K562 (cell line): ENCODE measurements at regions not wholly inside any gene's neighbourhood (a gene's known extent, or its start where the extent isn't known, plus 50 kb on each side); places are given as distances from the start of the nearest gene placed in this dataset.

Experiments used
- ATAC-seq: fragments of 200-7000 bp; cut with Tn5 transposase; 3 replicates; pipeline ENCODE4 v1.9.1; 2020; ENCODE audit warnings: moderate library complexity
- BruUV-seq: library from RNA; stranded (reverse); fragments of 400-500 nt; replicated peaks from 2 replicates; lab custom pipeline; 2021; lab: Mats Ljungman, UMichigan
- CTCF ChIA-PET: fragments of 300-600 bp; formaldehyde crosslinking; extraction: SDS; loops from one replicate; lab custom pipeline; 2021; ENCODE audit warnings: low intra/inter-chr PET ratio; lab: Yijun Ruan, JAX
- POLR2A ChIA-PET: fragments of 300-600, 350-650 bp; sonication (Branson Sonifier 250); formaldehyde crosslinking; extraction: SDS; loops from one replicate; lab custom pipeline; 2021; ENCODE audit warnings: antibody characterized with exemption, inconsistent platforms; lab: Yijun Ruan, JAX
- DNase-seq, 4 experiments: peaks; one replicate each; pipeline versions ENCODE4 v3.0.0 to v3.0.0-alpha.2; 2011 to 2018; ENCODE audit warnings: low spot score in 3 of 4, mixed read lengths in 3 of 4; ENCODE audit errors: extremely low read depth in 1 of 4
- FAIRE-seq: peaks from 2 replicates; lab custom pipeline; 2011; peaks lifted over from hg19 to GRCh38; lab: Jason Lieb, UNC
- H2AFZ ChIP-seq: 2 replicates; pipeline ENCODE4 v1.6.0; 2011; ENCODE audit warnings: low read depth, low read length, control low read depth, inconsistent platforms
- H3K27ac ChIP-seq: fragments of 200-600 bp; 3 replicates; pipeline ENCODE4 v1.8.0; 2011; ENCODE audit warnings: low read depth, mild to moderate bottlenecking, control low read depth, inconsistent platforms, low read length, moderate library complexity, mixed read lengths; ENCODE audit errors: extremely low read depth
- H3K27me3 ChIP-seq, 2 experiments: fragments of 300-600 bp in 1 of 2; 2 replicates in 1 of 2; 3 replicates in 1 of 2; pipeline versions ENCODE4 v1.6.0 to v1.8.0; 2011; ENCODE audit warnings: inconsistent platforms in 2 of 2, low read length in 2 of 2, mild to moderate bottlenecking in 1 of 2, mixed read lengths in 1 of 2, moderate library complexity in 1 of 2; ENCODE audit not compliant: control insufficient read depth in 2 of 2, insufficient read depth in 2 of 2
- H3K36me3 ChIP-seq: fragments of 300-600 bp; 3 replicates; pipeline ENCODE4 v1.8.0; 2011; ENCODE audit warnings: mild to moderate bottlenecking, low read length, inconsistent platforms; ENCODE audit not compliant: control insufficient read depth, insufficient read depth
- H3K4me1 ChIP-seq, 2 experiments: fragments of 200-600 bp in 1 of 2; replicated peaks in 1 of 2; 2 replicates in 1 of 2; 3 replicates in 1 of 2; pipeline versions ENCODE4 v1.5.1 to v1.8.0; 2011; ENCODE audit warnings: inconsistent platforms in 2 of 2, low read length in 2 of 2, mild to moderate bottlenecking in 1 of 2, mixed read lengths in 1 of 2, moderate library complexity in 1 of 2; ENCODE audit not compliant: control insufficient read depth in 2 of 2, insufficient read depth in 2 of 2
- H3K4me2 ChIP-seq: 2 replicates; pipeline ENCODE4 v1.6.1; 2011; ENCODE audit warnings: low read length, control low read depth, inconsistent platforms, mixed read lengths; ENCODE audit not compliant: insufficient read depth
- H3K4me3 ChIP-seq: fragments of 200-600 bp; sonication (generic), shearing (Covaris generic); 2 replicates; pipeline ENCODE4 v1.5.1; 2016; ENCODE audit warnings: control low read depth, inconsistent platforms
- H3K79me2 ChIP-seq: fragments of 200-600 bp; 3 replicates; pipeline ENCODE4 v1.8.0; 2011; ENCODE audit warnings: low read length, inconsistent platforms; ENCODE audit not compliant: control insufficient read depth, insufficient read depth
- H3K9ac ChIP-seq, 2 experiments: 2 replicates each; pipeline versions ENCODE4 v1.6.0 to v1.6.1; 2011; ENCODE audit warnings: low read depth in 2 of 2, low read length in 2 of 2, control low read depth in 1 of 2, inconsistent platforms in 1 of 2, mild to moderate bottlenecking in 1 of 2, mixed read lengths in 1 of 2; ENCODE audit not compliant: insufficient read depth in 1 of 2
- H3K9me1 ChIP-seq: one replicate; pipeline ENCODE4 v1.6.0; 2011; ENCODE audit warnings: inconsistent platforms, mild to moderate bottlenecking, low read length, moderate library complexity; ENCODE audit not compliant: control insufficient read depth, insufficient read depth
- H3K9me3 ChIP-seq: replicated peaks from 2 replicates; pipeline ENCODE4 v1.5.1; 2011; ENCODE audit warnings: low read depth, low read length, inconsistent platforms; ENCODE audit not compliant: control insufficient read depth, insufficient read depth
- H4K20me1 ChIP-seq: replicated peaks from 2 replicates; pipeline ENCODE4 v1.6.1; 2011; ENCODE audit warnings: low read length, inconsistent platforms, mixed read lengths; ENCODE audit not compliant: control insufficient read depth, insufficient read depth
- BCOR ChIP-seq: fragments of 450-650 bp; IDR thresholded peaks from 2 replicates; pipeline ENCODE4 v1.6.1; 2016
- HDAC1 ChIP-seq, 2 experiments: fragments of 450-650 bp; IDR thresholded peaks; 2 replicates each; pipeline ENCODE4 v1.6.1; 2016 to 2017; ENCODE audit warnings: inconsistent platforms in 1 of 2, mild to moderate bottlenecking in 1 of 2, moderate library complexity in 1 of 2
- HNRNPLL ChIP-seq: fragments of 200-400 bp; formaldehyde crosslinking; IDR thresholded peaks from 2 replicates; pipeline ENCODE4 v1.6.1; 2017; ENCODE audit warnings: low read length, low read depth, mild to moderate bottlenecking; ENCODE audit not compliant: poor library complexity, severe bottlenecking
- LEF1 ChIP-seq: fragments of 450-650 bp; IDR thresholded peaks from 2 replicates; pipeline ENCODE4 v1.6.1; 2016; ENCODE audit warnings: mild to moderate bottlenecking
- MECOM ChIP-seq: fragments of 250-450 bp; sonication (Bioruptor Pico); IDR thresholded peaks from 2 replicates; pipeline ENCODE4 v1.8.0; 2022; ENCODE audit warnings: inconsistent platforms
- NFYB ChIP-seq: IDR thresholded peaks from 2 replicates; pipeline ENCODE4 v1.6.1; 2011; ENCODE audit warnings: mild to moderate bottlenecking, moderate library complexity; ENCODE audit not compliant: insufficient read length; ENCODE audit errors: extremely low read depth
- PHB ChIP-seq: fragments of 250-450 bp; sonication (Bioruptor Pico); IDR thresholded peaks from 2 replicates; pipeline ENCODE4 v1.5.0; 2021
- PML ChIP-seq: IDR thresholded peaks from 2 replicates; pipeline ENCODE4 v1.6.1; 2012; ENCODE audit warnings: low read length, inconsistent platforms
- POLR2A ChIP-seq: fragments of 450-650 bp; conservative IDR thresholded peaks from 2 replicates; pipeline ENCODE4 v1.6.1; 2016
- RFX7 ChIP-seq: fragments of 250-450 bp; sonication (Bioruptor Pico); IDR thresholded peaks from 2 replicates; pipeline ENCODE4 v1.5.1; 2021; ENCODE audit warnings: mild to moderate bottlenecking
- ZKSCAN3 ChIP-seq: fragments of 250-450 bp; sonication (Bioruptor Pico); IDR thresholded peaks from 2 replicates; pipeline ENCODE4 v1.4.0; 2020
- ZNF41 ChIP-seq: fragments of 250-450 bp; sonication (Bioruptor Pico); conservative IDR thresholded peaks from 2 replicates; pipeline ENCODE4 v1.4.0; 2020; ENCODE audit warnings: mild to moderate bottlenecking
- ZNF644 ChIP-seq: fragments of 200-800 bp; sonication (Bioruptor generic); IDR thresholded peaks from 2 replicates; pipeline ENCODE4 v1.6.1; 2016; ENCODE audit warnings: low read depth, missing genetic modification characterization, missing compliant biosample characterization
- ZNF780A ChIP-seq: fragments of 250-450 bp; sonication (Bioruptor Pico); IDR thresholded peaks from 2 replicates; pipeline ENCODE4 v1.5.0; 2021; ENCODE audit warnings: mild to moderate bottlenecking
- ZZZ3 ChIP-seq: fragments of 450-650 bp; IDR thresholded peaks from 2 replicates; pipeline ENCODE4 v1.6.1; 2016; ENCODE audit warnings: antibody characterized with exemption, mild to moderate bottlenecking, moderate library complexity
- WGBS: fragments of 100-300 bp; shearing (Covaris generic); methylation state at CpG from one replicate; pipeline ENCODE4 v1.1.6; 2016; ENCODE audit warnings: low coverage, mixed read lengths; ENCODE audit not compliant: insufficient coverage; ENCODE audit errors: missing lambda C conversion rate; 5-methylcytosine and 5-hydroxymethylcytosine counted together
- in situ Hi-C: fragments of 300-500 bp; cut with MboI; formaldehyde crosslinking; loops from 4 replicates; pipeline ENCODE4 v1.15.0; 2018; ENCODE audit warnings: inconsistent platforms, mixed read lengths
- intact Hi-C: fragments of 100-400 bp; cut with micrococcal nuclease; formaldehyde crosslinking; loops from 2 replicates; pipeline ENCODE4 v1.14.2; 2022
- TF ChIP-seq, protein P1 (sequence below): fragments of 450-650 bp; IDR thresholded peaks from 2 replicates; pipeline ENCODE4 v1.6.1; 2016; ENCODE audit warnings: mild to moderate bottlenecking, moderate library complexity

DNA sequence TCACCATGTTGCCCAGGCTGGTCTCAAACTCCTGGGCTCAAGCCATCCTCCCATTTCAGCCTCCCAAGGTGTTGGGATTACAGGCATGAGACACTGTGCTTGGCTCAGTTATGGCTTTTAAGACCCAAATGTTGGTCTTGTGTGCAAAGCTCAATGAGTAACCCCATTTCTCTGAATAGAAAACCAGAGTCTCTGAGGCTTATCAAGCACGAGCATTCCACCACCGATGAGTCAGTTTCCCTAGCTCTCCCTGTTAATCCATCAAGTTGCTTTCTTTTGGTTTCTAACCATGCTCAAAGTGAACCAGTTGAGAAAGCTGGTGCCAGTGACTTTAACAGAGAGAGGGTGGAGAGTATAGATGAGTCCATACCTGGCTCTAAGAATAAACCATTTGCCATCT is 350.9 kb upstream of the ADGRL2 start:
- no peaks in the 10 kb centered on the region for H3K27me3 ChIP-seq
- CTCF ChIA-PET = no interaction called here
- ATAC-seq (no peak), FAIRE-seq (no peak), DNase-seq (no peak)
- H3K9me1 ChIP-seq = no peaks in the 10 kb centered on the region
- no peak overlapping the region for H3K9ac ChIP-seq
- TF ChIP-seq PHB (CRISPR knock-in tag) (no peak), LEF1 (no peak), BCOR (no peak), ZNF41 (CRISPR knock-in tag) (no peak), NFYB (no peak), MECOM (CRISPR knock-in tag) (no peak), ZNF780A (CRISPR knock-in tag) (no peak), ZZZ3 (no peak), HDAC1 (IDR thresholded peaks at IDR 0.05) (no peak), HNRNPLL (no peak), ZKSCAN3 (CRISPR knock-in tag) (no peak), RFX7 (CRISPR knock-in tag) (no peak), PML (no peak), POLR2A (no peak), ZNF644 (tag) (no peak)
- TF ChIP-seq, protein P1, sequence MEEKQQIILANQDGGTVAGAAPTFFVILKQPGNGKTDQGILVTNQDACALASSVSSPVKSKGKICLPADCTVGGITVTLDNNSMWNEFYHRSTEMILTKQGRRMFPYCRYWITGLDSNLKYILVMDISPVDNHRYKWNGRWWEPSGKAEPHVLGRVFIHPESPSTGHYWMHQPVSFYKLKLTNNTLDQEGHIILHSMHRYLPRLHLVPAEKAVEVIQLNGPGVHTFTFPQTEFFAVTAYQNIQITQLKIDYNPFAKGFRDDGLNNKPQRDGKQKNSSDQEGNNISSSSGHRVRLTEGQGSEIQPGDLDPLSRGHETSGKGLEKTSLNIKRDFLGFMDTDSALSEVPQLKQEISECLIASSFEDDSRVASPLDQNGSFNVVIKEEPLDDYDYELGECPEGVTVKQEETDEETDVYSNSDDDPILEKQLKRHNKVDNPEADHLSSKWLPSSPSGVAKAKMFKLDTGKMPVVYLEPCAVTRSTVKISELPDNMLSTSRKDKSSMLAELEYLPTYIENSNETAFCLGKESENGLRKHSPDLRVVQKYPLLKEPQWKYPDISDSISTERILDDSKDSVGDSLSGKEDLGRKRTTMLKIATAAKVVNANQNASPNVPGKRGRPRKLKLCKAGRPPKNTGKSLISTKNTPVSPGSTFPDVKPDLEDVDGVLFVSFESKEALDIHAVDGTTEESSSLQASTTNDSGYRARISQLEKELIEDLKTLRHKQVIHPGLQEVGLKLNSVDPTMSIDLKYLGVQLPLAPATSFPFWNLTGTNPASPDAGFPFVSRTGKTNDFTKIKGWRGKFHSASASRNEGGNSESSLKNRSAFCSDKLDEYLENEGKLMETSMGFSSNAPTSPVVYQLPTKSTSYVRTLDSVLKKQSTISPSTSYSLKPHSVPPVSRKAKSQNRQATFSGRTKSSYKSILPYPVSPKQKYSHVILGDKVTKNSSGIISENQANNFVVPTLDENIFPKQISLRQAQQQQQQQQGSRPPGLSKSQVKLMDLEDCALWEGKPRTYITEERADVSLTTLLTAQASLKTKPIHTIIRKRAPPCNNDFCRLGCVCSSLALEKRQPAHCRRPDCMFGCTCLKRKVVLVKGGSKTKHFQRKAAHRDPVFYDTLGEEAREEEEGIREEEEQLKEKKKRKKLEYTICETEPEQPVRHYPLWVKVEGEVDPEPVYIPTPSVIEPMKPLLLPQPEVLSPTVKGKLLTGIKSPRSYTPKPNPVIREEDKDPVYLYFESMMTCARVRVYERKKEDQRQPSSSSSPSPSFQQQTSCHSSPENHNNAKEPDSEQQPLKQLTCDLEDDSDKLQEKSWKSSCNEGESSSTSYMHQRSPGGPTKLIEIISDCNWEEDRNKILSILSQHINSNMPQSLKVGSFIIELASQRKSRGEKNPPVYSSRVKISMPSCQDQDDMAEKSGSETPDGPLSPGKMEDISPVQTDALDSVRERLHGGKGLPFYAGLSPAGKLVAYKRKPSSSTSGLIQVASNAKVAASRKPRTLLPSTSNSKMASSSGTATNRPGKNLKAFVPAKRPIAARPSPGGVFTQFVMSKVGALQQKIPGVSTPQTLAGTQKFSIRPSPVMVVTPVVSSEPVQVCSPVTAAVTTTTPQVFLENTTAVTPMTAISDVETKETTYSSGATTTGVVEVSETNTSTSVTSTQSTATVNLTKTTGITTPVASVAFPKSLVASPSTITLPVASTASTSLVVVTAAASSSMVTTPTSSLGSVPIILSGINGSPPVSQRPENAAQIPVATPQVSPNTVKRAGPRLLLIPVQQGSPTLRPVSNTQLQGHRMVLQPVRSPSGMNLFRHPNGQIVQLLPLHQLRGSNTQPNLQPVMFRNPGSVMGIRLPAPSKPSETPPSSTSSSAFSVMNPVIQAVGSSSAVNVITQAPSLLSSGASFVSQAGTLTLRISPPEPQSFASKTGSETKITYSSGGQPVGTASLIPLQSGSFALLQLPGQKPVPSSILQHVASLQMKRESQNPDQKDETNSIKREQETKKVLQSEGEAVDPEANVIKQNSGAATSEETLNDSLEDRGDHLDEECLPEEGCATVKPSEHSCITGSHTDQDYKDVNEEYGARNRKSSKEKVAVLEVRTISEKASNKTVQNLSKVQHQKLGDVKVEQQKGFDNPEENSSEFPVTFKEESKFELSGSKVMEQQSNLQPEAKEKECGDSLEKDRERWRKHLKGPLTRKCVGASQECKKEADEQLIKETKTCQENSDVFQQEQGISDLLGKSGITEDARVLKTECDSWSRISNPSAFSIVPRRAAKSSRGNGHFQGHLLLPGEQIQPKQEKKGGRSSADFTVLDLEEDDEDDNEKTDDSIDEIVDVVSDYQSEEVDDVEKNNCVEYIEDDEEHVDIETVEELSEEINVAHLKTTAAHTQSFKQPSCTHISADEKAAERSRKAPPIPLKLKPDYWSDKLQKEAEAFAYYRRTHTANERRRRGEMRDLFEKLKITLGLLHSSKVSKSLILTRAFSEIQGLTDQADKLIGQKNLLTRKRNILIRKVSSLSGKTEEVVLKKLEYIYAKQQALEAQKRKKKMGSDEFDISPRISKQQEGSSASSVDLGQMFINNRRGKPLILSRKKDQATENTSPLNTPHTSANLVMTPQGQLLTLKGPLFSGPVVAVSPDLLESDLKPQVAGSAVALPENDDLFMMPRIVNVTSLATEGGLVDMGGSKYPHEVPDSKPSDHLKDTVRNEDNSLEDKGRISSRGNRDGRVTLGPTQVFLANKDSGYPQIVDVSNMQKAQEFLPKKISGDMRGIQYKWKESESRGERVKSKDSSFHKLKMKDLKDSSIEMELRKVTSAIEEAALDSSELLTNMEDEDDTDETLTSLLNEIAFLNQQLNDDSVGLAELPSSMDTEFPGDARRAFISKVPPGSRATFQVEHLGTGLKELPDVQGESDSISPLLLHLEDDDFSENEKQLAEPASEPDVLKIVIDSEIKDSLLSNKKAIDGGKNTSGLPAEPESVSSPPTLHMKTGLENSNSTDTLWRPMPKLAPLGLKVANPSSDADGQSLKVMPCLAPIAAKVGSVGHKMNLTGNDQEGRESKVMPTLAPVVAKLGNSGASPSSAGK = no peak
- in situ Hi-C loops = no loop called here
- H4K20me1 ChIP-seq = no peaks in the 10 kb centered on the region
- H2AFZ ChIP-seq = no peak overlapping the region
- POLR2A ChIA-PET = no interaction called here
- WGBS = 6% methylated on average over 2 of the region's 2 CpGs
- BruUV-seq = no TSS peak
- no peak overlapping the region for H3K27ac ChIP-seq
- intact Hi-C loops = no loop called here
- no peak overlapping the region for H3K4me2 ChIP-seq
- H3K4me3 ChIP-seq = no peak overlapping the region
- no peaks in the 10 kb centered on the region for H3K79me2 ChIP-seq
- H3K9me3 ChIP-seq = no peaks in the 10 kb centered on the region
- no peaks in the 10 kb centered on the region for H3K4me1 ChIP-seq
- H3K36me3 ChIP-seq = no peaks in the 10 kb centered on the region
